GM12892 (cell line): ENCODE measurements at regions not wholly inside any gene's neighbourhood (a gene's known extent, or its start where the extent isn't known, plus 50 kb on each side); places are given as distances from the start of the nearest gene placed in this dataset.

Experiments used
- DNase-seq: peaks from one replicate; pipeline ENCODE4 v3.0.0; 2011; ENCODE audit not compliant: insufficient read length
- FAIRE-seq: peaks from 2 replicates; lab custom pipeline; 2011; peaks lifted over from hg19 to GRCh38; lab: Jason Lieb, UNC
- POLR2A ChIP-seq: IDR thresholded peaks from 2 replicates; pipeline ENCODE4 v1.6.1; 2011; ENCODE audit warnings: low read depth, low read length, control low read depth
- POLR2AphosphoS5 ChIP-seq: IDR thresholded peaks from 2 replicates; pipeline ENCODE4 v1.6.1; 2011; ENCODE audit warnings: low read depth, low read length, control low read depth
- TAF1 ChIP-seq: IDR thresholded peaks from 2 replicates; pipeline ENCODE4 v1.6.1; 2011; ENCODE audit warnings: low read depth, mild to moderate bottlenecking, control low read depth, low read length, borderline replicate concordance

DNA sequence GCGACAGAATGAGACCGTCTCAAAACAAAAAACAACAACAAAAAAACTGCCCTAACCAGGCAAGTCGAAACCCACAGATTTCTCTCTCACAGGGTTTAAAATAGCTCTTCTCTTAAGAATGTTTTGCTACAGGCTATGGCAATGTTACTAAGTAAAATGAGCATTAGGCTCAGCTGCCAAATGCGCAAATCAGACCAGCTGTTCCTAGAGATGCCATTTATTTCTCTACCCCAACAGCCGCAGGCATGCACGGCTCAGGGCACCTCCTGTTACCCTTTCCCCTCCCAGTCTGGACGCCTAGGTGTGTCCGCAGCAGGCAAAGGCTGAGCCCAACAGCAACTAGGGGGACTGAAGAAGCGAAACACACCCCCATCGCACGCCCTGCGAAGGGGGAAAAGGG lies 168.3 kb upstream of the MBL2 start:
- FAIRE-seq, result no peak
- TF ChIP-seq TAF1 (no peak), POLR2A (no peak), POLR2AphosphoS5 (no peak)
- no peak for DNase-seq

DNA sequence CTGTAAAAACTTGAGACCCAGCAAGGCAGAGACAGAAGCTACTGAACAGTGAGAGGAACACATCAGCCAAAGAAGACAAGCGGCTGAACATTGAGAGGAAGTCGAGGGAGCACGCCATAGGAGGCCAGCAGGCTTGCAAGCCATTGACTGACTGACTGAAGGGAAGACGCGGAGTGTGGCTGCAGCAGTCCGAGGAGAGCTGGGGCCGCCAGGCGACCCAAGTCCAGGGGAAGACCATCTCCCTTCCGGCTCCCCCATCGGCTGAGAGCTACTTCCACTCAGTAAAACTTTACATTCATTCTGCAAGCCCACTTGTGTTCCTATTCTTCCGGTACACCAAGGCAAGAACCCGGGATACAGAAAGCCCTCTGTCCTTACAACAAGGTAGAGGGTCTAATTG lies 167.3 kb upstream of the MBL2 start:
- no peak for FAIRE-seq

DNA sequence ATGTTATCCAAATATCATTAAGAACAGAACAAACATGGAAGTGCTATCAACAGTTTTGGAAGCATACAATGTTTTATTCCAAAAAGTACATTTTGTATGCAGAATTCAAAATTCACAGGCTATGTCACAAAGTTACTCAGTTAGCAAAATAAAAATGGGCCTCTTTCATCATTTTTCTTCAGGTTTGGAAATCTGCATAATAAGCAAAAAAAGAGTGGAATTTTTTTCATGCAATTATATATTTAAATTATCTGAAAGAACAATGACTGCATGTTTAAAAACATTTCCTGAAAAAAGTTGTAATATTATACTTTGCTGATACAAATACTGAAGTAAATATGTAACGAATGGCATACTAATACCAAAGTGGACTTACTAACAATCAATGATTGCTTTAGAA lies 161.2 kb upstream of the MBL2 start:
- DNase-seq (no peak), FAIRE-seq (no peak)
- TF ChIP-seq TAF1, result no peak
- TF ChIP-seq POLR2AphosphoS5, result no peak
- no peak for TF ChIP-seq POLR2A

More for the DNA sequence above, 167.3 kb upstream of the MBL2 start:
- TF ChIP-seq POLR2AphosphoS5 (no peak), POLR2A (no peak), TAF1 (no peak)
- DNase-seq, result no peak

GRCh38 chr10:52927678-52928077 lies 155.1 kb upstream of the MBL2 start:
- no peak for TF ChIP-seq POLR2A
- TF ChIP-seq POLR2AphosphoS5, result no peak
- TF ChIP-seq TAF1, result no peak
- DNase-seq (no peak), FAIRE-seq (no peak)

GRCh38 chr10:52923520-52923919 lies 150.9 kb upstream of the MBL2 start:
- DNase-seq, result no peak

DNA sequence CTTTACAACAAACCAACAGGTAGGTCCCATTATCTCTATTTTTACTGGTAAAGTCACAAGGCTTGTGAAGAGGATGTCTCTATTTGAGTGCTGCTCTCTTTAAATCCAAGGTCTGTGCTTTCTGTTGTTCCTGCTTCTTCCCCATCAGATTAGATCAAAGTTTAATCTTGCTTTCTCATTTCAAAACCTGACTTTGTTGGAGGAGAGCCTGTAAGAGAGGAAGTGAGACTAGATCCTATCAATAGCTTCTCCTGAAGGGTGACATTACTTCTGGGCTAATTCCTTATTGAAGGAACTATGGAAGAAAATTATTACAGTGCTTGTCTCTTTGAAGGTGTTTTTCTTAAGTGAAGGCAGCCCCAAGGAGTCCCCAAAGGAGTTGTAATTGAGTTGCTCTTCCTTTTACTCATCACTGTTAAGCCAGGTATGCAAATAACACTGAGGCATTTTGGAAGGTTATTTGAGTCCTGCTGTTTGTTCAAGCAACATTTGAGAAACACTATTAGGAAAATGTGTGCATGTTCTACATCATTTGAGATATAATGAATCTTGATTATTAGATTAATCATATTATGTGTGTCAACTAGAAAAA lies 146.2 kb upstream of the MBL2 start:
- FAIRE-seq (no peak), DNase-seq (no peak)
- TF ChIP-seq POLR2AphosphoS5 (no peak), TAF1 (no peak), POLR2A (no peak)

More at GRCh38 chr10:52923520-52923919, 150.9 kb upstream of the MBL2 start:
- FAIRE-seq, result no peak
- TF ChIP-seq TAF1 (no peak), POLR2A (no peak), POLR2AphosphoS5 (no peak)

- no peak for FAIRE-seq
These were observed 142.8 kb upstream of the MBL2 start for GRCh38 chr10:52915391-52915790.

DNA sequence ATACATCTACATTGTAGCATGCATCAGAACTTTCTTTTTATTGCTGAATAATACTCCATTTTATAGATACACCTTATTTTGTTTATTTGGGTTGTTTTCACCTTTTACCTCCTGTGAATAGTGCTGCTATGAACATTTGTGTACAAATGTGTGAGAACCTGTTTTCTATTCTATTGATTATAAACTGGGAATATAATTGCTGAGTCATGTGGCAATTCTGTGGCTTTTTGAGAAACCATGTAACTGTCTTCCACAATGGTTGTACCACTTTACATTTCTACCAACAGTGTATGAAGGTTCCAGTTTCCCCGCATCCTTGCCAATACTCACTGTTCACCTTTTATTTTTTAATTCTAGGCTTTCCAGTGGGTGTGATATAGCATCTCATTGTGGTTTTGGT lies 138.6 kb upstream of the MBL2 start:
- DNase-seq (no peak), FAIRE-seq (no peak)
- TF ChIP-seq POLR2A, result no peak
- TF ChIP-seq POLR2AphosphoS5, result no peak
- no peak for TF ChIP-seq TAF1

More at GRCh38 chr10:52915391-52915790, 142.8 kb upstream of the MBL2 start:
- DNase-seq, result no peak
- no peak for TF ChIP-seq POLR2AphosphoS5

DNA sequence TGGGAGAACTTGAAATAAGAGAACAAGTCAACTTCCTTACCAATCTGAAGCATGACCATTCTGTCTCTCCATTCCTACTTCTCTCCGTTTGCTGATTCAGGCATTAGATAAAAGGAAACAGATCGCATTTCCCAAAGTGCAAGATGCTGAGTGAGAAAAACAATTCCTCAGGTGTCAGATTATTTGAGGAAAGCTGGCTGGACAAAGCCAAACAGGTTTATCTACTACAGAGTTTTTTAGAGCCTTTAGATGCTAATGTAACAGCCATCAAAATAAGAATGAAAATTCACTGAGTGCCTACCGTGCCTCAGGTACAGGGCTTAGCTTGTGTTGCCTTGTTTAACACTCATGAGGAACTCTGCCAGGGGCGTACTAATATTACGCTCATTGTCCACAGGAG lies 135.9 kb upstream of the MBL2 start:
- no peak for FAIRE-seq
- DNase-seq, result no peak
- no peak for TF ChIP-seq TAF1
- TF ChIP-seq POLR2A, result no peak
- TF ChIP-seq POLR2AphosphoS5, result no peak

GRCh38 chr10:52906046-52906445 lies 133.5 kb upstream of the MBL2 start:
- no peak for DNase-seq
- TF ChIP-seq TAF1, result no peak
- no peak for FAIRE-seq

DNA sequence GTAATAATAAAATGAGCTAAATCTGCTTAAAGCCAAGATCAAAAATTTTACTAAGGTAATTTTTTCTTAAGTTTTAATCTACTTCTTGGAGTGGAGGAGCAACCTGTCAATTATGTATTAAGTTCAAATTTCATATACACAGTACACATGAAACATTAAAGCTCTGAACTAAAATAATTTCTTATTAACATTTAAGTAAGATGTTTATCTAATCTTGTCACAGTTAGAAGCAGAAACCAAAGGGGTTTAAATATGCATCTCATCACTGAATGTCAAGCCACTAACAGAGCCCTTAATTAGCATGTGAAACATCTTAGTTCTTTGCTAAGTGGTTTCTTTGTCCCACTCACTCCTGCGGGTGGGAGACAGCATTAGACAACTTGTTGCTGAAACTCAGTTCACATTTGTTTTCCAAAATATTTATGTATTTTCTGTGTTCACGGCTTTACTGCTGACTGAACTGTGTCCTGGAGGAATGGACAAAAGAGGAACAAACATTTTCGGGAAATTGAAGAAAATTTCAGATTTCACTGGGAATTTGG lies 130.9 kb upstream of the MBL2 start:
- no peak for FAIRE-seq
- no peak for DNase-seq
- TF ChIP-seq POLR2A (no peak), TAF1 (no peak), POLR2AphosphoS5 (no peak)

DNA sequence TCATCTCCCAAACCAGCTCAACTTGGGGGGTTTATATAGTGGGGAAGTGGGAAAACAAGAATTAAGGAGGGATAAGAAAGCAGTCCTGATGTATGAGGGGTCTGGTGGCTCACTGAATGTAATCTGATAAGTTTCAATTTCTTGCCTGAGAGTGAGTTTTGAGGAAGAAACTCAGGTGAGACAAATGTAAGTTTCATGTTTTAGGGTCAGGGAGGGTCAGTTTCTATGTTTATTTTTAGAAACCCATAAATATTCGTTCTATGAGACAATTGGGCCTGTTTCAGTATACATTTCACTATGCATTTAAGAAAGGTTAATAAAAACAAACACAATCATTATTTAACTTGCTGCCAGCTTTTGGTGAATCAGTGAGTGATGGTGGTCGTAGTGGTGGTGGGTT lies 128.0 kb upstream of the MBL2 start:
- TF ChIP-seq TAF1, result no peak
- TF ChIP-seq POLR2AphosphoS5, result no peak
- TF ChIP-seq POLR2A, result no peak
- no peak for DNase-seq
- FAIRE-seq, result no peak

DNA sequence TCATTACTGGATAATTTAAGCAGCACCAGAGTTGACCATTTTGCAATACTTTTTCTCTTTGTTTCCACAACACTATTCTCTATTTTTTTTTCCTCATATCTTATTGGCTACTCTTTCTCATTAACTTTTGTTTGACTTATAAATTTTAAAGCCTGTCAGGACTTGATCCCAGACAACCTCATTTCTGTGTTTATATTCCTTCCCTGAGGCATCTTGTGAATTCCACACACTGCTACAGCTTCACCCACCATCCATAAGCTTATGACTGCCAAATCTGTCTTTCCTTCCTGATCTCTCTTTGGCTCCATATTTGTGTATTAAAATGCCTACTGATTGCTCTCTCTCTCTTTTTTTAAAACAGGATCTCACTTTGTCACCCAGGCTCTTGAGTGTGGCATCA lies 124.6 kb upstream of the MBL2 start:
- DNase-seq, result no peak
- FAIRE-seq, result no peak

More for the DNA sequence above, 124.6 kb upstream of the MBL2 start:
- TF ChIP-seq POLR2A (no peak), POLR2AphosphoS5 (no peak), TAF1 (no peak)
